GM20000 (cell line): ENCODE measurements at regions not wholly inside any gene's neighbourhood (a gene's known extent, or its start where the extent isn't known, plus 50 kb on each side); places are given as distances from the start of the nearest gene placed in this dataset.
"Not testable (repeated sequence)": the region's sequence is repeated elsewhere in the genome, so short reads cannot be mapped to it uniquely, and the experiment has no call there.

ENCODE experiments used
- DNase-seq: peaks from one replicate; pipeline ENCODE4 v3.0.0; 2012; ENCODE audit warnings: low spot score
- CTCF ChIP-seq: IDR thresholded peaks from 2 replicates; pipeline ENCODE4 v1.5.1; 2012; ENCODE audit warnings: mild to moderate bottlenecking, control low read depth; ENCODE audit errors: extremely low read depth, missing control alignments

DNA sequence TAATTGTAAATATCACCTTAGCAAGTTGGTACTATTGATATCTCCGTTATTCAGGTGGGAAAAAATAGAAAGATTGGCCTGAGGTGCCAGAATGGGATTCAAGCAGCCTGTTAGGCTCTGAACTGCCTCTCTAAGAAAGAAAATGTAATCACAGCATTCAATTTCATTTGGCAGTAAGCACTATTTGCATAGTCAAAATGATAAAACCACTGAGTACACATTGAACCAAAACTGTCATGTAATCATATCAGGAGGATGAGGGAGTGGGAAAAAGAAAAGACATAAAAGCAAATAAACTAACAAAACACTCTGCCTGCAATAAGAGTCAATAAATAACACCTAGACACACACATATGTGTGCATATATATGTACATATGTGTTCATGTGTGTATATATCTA, 103.9 kb upstream of the TACR1 start:
- DNase-seq, result no peak
- TF ChIP-seq CTCF, result no peak

GRCh38 chr2:75294362-75294761, 95.0 kb upstream of the TACR1 start:
- no peak for DNase-seq
- TF ChIP-seq CTCF, result no peak

GRCh38 chr2:75292826-75293225, 93.5 kb upstream of the TACR1 start:
- no peak for DNase-seq
- no peak for TF ChIP-seq CTCF

GRCh38 chr2:75290600-75291150, 91.4 kb upstream of the TACR1 start:
- DNase-seq, result no peak
- TF ChIP-seq CTCF, result no peak

DNA sequence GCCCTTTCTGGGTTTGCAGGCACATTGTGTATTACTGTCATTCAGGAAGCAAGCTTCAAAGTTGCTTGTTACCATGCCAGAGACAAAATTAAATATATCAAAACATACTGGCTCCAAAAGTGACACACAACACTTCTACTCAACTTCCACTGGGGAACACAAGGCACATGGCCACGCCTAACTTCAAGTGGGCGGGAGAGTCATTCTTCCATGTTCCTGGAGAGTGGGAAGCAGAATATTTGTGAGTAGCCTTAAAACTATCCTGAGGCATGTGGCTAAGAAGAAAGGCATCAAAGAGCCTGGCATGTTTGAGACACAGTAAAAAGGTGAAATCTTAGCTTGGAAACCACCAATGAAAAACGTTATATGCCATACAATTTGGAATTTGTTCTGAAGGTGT, 90.5 kb upstream of the TACR1 start:
- no peak for TF ChIP-seq CTCF
- DNase-seq, result no peak

GRCh38 chr2:75289178-75289577, 89.9 kb upstream of the TACR1 start:
- not testable (repeated sequence) for DNase-seq

- peak; percentile 7 for DNase-seq
- no peak for TF ChIP-seq CTCF
Observed at GRCh38 chr2:75288760-75289159, 89.4 kb upstream of the TACR1 start.

- no peak for DNase-seq
Observed at GRCh38 chr2:75287624-75288316, 88.5 kb upstream of the TACR1 start.

More at GRCh38 chr2:75287624-75288316, 88.5 kb upstream of the TACR1 start:
- no peak for TF ChIP-seq CTCF
